SHP77 treated with DMSO at 0.1 percent for 48 hours (cell line): ENCODE measurements at regions not wholly inside any gene's neighbourhood (a gene's known extent, or its start where the extent isn't known, plus 50 kb on each side); places are given as distances from the start of the nearest gene placed in this dataset.
A peak's percentile ranks its signal among the peaks of the same experiment; 100 is the strongest.

Experiments
- DNase-seq: peaks from one replicate; lab custom pipeline; 2025; lab: John Stamatoyannopoulos, UW

- DNase-seq = peak; percentile 44
Observed at GRCh38 chr2:10520154-10520553, 72.0 kb upstream of the ODC1 start.

- no peak for DNase-seq
Observed at GRCh38 chr2:10519394-10519740, 71.2 kb upstream of the ODC1 start.

GRCh38 chr2:10518470-10519393 lies 70.6 kb upstream of the ODC1 start:
- DNase-seq = no peak

- no peak for DNase-seq
Observed at GRCh38 chr2:10517351-10518043, 69.4 kb upstream of the ODC1 start.

GRCh38 chr2:10515887-10516286 lies 67.8 kb upstream of the ODC1 start:
- DNase-seq = no peak

GRCh38 chr2:10514743-10515142 lies 66.6 kb upstream of the ODC1 start:
- no peak for DNase-seq

GRCh38 chr2:10514273-10514672 lies 66.1 kb upstream of the ODC1 start:
- DNase-seq = no peak

- no peak for DNase-seq
Observed at GRCh38 chr2:10513201-10513600, 65.1 kb upstream of the ODC1 start.

- no peak for DNase-seq
Observed at GRCh38 chr2:10508038-10508437, 59.9 kb upstream of the ODC1 start.

- DNase-seq = no peak
Observed at GRCh38 chr2:10507106-10507505, 59.0 kb upstream of the ODC1 start.

- no peak for DNase-seq
Observed at GRCh38 chr2:10504994-10505820, 57.1 kb upstream of the ODC1 start.

- no peak for DNase-seq
Observed at GRCh38 chr2:10504370-10504993, 56.4 kb upstream of the ODC1 start.

- no peak for DNase-seq
Observed at GRCh38 chr2:10502803-10503107, 54.6 kb upstream of the ODC1 start.

GRCh38 chr2:10501980-10502802 lies 54.1 kb upstream of the ODC1 start:
- DNase-seq = no peak

GRCh38 chr2:10501451-10501961 lies 53.4 kb upstream of the ODC1 start:
- DNase-seq = no peak

GRCh38 chr2:10500601-10501361 lies 52.7 kb upstream of the ODC1 start:
- no peak for DNase-seq

- DNase-seq = no peak
Observed at GRCh38 chr2:10499911-10500521, 51.9 kb upstream of the ODC1 start.

- no peak for DNase-seq
Observed at GRCh38 chr2:10499275-10499907, 51.3 kb upstream of the ODC1 start.

GRCh38 chr2:10498525-10499274 lies 50.6 kb upstream of the ODC1 start:
- DNase-seq = no peak
